ENCODE measurements at regions not wholly inside any gene's neighbourhood (a gene's known extent, or its start where the extent isn't known, plus 50 kb on each side); places are given as distances from the start of the nearest gene placed in this dataset.

DNA sequence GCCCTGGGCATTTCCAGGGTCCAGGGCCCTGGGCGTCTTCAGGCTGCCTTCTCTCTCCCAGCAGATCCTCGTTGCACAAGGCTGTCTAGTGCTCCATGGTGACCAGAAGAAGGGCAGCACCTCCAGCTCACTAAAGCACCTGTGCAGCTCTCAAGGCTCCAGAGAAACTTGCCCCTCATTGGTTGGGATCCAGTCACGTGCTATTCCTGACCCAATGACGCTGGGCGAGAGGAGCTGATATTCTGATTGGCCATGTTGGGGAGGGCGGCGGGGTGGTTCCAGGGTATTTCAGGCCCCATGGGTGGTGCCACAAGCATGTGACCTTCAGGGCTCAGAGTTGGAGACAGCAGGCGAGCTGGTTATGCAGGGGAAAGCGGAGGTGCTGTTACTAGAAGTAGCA, 309.1 kb downstream of the TOX3 start:
- no peaks in the 10 kb centered on the region for H3K79me2 ChIP-seq

GRCh38 chr16:52235186-52235585, 311.8 kb downstream of the TOX3 start:
- H3K9me3 ChIP-seq (ENCODE audit: control insufficient read depth, low read length) = no peaks in the 10 kb centered on the region
- no peak overlapping the region for H3K9ac ChIP-seq
- no peaks in the 10 kb centered on the region for H3K36me3 ChIP-seq (ENCODE audit: control insufficient read depth, insufficient read depth, low read length)
- H3K79me2 ChIP-seq = no peaks in the 10 kb centered on the region
- H3K27me3 ChIP-seq (ENCODE audit: control insufficient read depth, insufficient read depth, low read length) = no peaks in the 10 kb centered on the region
- no peaks in the 10 kb centered on the region for H3K4me1 ChIP-seq
- no peak overlapping the region for H3K4me2 ChIP-seq (ENCODE audit: low read length)
- no peak overlapping the region for H2AFZ ChIP-seq
- TF ChIP-seq, protein P1, sequence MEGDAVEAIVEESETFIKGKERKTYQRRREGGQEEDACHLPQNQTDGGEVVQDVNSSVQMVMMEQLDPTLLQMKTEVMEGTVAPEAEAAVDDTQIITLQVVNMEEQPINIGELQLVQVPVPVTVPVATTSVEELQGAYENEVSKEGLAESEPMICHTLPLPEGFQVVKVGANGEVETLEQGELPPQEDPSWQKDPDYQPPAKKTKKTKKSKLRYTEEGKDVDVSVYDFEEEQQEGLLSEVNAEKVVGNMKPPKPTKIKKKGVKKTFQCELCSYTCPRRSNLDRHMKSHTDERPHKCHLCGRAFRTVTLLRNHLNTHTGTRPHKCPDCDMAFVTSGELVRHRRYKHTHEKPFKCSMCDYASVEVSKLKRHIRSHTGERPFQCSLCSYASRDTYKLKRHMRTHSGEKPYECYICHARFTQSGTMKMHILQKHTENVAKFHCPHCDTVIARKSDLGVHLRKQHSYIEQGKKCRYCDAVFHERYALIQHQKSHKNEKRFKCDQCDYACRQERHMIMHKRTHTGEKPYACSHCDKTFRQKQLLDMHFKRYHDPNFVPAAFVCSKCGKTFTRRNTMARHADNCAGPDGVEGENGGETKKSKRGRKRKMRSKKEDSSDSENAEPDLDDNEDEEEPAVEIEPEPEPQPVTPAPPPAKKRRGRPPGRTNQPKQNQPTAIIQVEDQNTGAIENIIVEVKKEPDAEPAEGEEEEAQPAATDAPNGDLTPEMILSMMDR (IDR thresholded peaks at IDR 0.05) = no peak
- no peak overlapping the region for H3K27ac ChIP-seq
- no peak overlapping the region for H3K4me3 ChIP-seq (ENCODE audit: low read depth, low read length)

More for the DNA sequence above, 309.1 kb downstream of the TOX3 start:
- no peak overlapping the region for H3K4me3 ChIP-seq (ENCODE audit: low read depth, low read length)
- H3K27me3 ChIP-seq (ENCODE audit: control insufficient read depth, insufficient read depth, low read length) = no peaks in the 10 kb centered on the region
- H3K36me3 ChIP-seq (ENCODE audit: control insufficient read depth, insufficient read depth, low read length) = no peaks in the 10 kb centered on the region
- TF ChIP-seq, protein P1 (IDR thresholded peaks at IDR 0.05) = no peak
- H2AFZ ChIP-seq = no peak overlapping the region
- no peaks in the 10 kb centered on the region for H3K9me3 ChIP-seq (ENCODE audit: control insufficient read depth, low read length)
- no peak overlapping the region for H3K27ac ChIP-seq
- H3K4me2 ChIP-seq (ENCODE audit: low read length) = no peak overlapping the region
- no peaks in the 10 kb centered on the region for H3K4me1 ChIP-seq
- no peak overlapping the region for H3K9ac ChIP-seq

- Histone ChIP-seq H2AFZ (no peak overlapping the region), H3K4me1 (no peaks in the 10 kb centered on the region), H3K36me3 (ENCODE audit: control insufficient read depth, insufficient read depth, low read length) (no peaks in the 10 kb centered on the region), H3K27me3 (ENCODE audit: control insufficient read depth, insufficient read depth, low read length) (no peaks in the 10 kb centered on the region), H3K9me3 (ENCODE audit: control insufficient read depth, low read length) (no peaks in the 10 kb centered on the region), H3K79me2 (no peaks in the 10 kb centered on the region), H3K4me2 (ENCODE audit: low read length) (no peak overlapping the region), H3K4me3 (ENCODE audit: low read depth, low read length) (no peak overlapping the region), H3K27ac (no peak overlapping the region), H3K9ac (no peak overlapping the region)
- TF ChIP-seq, protein P1 (IDR thresholded peaks at IDR 0.05) = no peak
These were observed 312.3 kb downstream of the TOX3 start for GRCh38 chr16:52234626-52235025.

GRCh38 chr16:52229471-52229870, 317.5 kb downstream of the TOX3 start:
- TF ChIP-seq, protein P1 (IDR thresholded peaks at IDR 0.05) = no peak
- Histone ChIP-seq H3K9me3 (ENCODE audit: control insufficient read depth, low read length) (no peaks in the 10 kb centered on the region), H2AFZ (peak overlapping the region; percentile 9)

DNA sequence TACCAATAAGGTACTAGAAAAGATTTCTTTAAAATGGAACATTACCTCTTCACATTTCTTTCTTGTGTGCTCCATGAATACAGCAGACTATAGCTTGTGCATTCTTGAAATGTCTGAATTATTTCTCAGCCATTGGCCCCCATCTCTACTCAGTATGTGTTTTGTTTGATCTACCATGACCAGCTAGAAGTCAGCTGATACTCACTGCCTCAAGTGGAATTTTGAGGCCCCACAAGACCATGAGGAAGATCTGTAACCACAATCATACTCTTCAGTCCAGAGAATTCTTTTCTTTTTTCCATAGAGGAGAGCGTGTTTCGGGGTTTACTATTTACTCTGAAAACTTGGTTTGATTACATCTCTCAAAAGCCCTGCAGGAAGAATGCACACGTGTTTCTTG, 319.1 kb downstream of the TOX3 start:
- H3K27ac ChIP-seq = no peak overlapping the region
- no peaks in the 10 kb centered on the region for H3K79me2 ChIP-seq
- H3K4me2 ChIP-seq (ENCODE audit: low read length) = no peak overlapping the region
- TF ChIP-seq, protein P1 (IDR thresholded peaks at IDR 0.05) = no peak
- no peak overlapping the region for H2AFZ ChIP-seq
- no peak overlapping the region for H3K4me3 ChIP-seq (ENCODE audit: low read depth, low read length)
- no peaks in the 10 kb centered on the region for H3K36me3 ChIP-seq (ENCODE audit: control insufficient read depth, insufficient read depth, low read length)
- no peaks in the 10 kb centered on the region for H3K4me1 ChIP-seq
- H3K9me3 ChIP-seq (ENCODE audit: control insufficient read depth, low read length) = no peaks in the 10 kb centered on the region
- no peak overlapping the region for H3K9ac ChIP-seq
- H3K27me3 ChIP-seq (ENCODE audit: control insufficient read depth, insufficient read depth, low read length) = no peaks in the 10 kb centered on the region

More at GRCh38 chr16:52229471-52229870, 317.5 kb downstream of the TOX3 start:
- Histone ChIP-seq H3K9ac (no peak overlapping the region), H3K4me2 (ENCODE audit: low read length) (no peak overlapping the region), H3K79me2 (no peaks in the 10 kb centered on the region), H3K4me1 (no peaks in the 10 kb centered on the region), H3K27ac (no peak overlapping the region), H3K27me3 (ENCODE audit: control insufficient read depth, insufficient read depth, low read length) (no peaks in the 10 kb centered on the region), H3K36me3 (ENCODE audit: control insufficient read depth, insufficient read depth, low read length) (no peaks in the 10 kb centered on the region), H3K4me3 (ENCODE audit: low read depth, low read length) (no peak overlapping the region)
